ENCODE measurements at regions not wholly inside any gene's neighbourhood (a gene's known extent, or its start where the extent isn't known, plus 50 kb on each side); places are given as distances from the start of the nearest gene placed in this dataset.
A peak's percentile ranks its signal among the peaks of the same experiment; 100 is the strongest.

- no peaks in the 10 kb centered on the region for H3K9me3 ChIP-seq (ENCODE audit: low read length)
- CTCF ChIA-PET (ENCODE audit: low intra/inter-chr PET ratio, low total read pairs), result no interaction called here
- FAIRE-seq, result no peak
- H3K9ac ChIP-seq (ENCODE audit: insufficient read depth, low read depth, low read length), result no peak overlapping the region
- no peak for DNase-seq (ENCODE audit: low spot score)
- no peak overlapping the region for H2AFZ ChIP-seq (ENCODE audit: low read length)
- H3K4me1 ChIP-seq (ENCODE audit: insufficient read depth, low read length), result no peaks in the 10 kb centered on the region
- no peak for ATAC-seq
- no peaks in the 10 kb centered on the region for H3K36me3 ChIP-seq (replicated peaks in 1 of 2; ENCODE audit: control insufficient read depth in 1 of 2, insufficient read depth in 2 of 2, low read length in 2 of 2)
- peaks cover 3 to 43% of the 10 kb centered on the region in 2 experiments for H3K27me3 ChIP-seq (ENCODE audit: control insufficient read depth in 1 of 2, insufficient read depth in 2 of 2, low read length in 2 of 2)
- H3K4me3 ChIP-seq (replicated peaks in 1 of 3; ENCODE audit: insufficient read depth in 1 of 3, low read depth in 2 of 3, low read length in 3 of 3), result no peak overlapping the region
- H3K79me2 ChIP-seq (ENCODE audit: insufficient read depth, low read length), result no peaks in the 10 kb centered on the region
- H3K27ac ChIP-seq (ENCODE audit: extremely low read length, insufficient read depth, low read length), result no peak overlapping the region
- H4K20me1 ChIP-seq (ENCODE audit: insufficient read depth, low read length), result no peaks in the 10 kb centered on the region
- 8% methylated on average over 6 of the region's 6 CpGs for WGBS (ENCODE audit: low lambda C conversion rate)
- POLR2A ChIA-PET, result no interaction called here
- BruUV-seq (replicated peaks), result no TSS peak
- H3K4me2 ChIP-seq (ENCODE audit: low read depth, low read length), result no peak overlapping the region
- in situ Hi-C loops (cut with HindIII; ENCODE audit: extremely low pct_ligation_motif_present, low pct_unique_long_range_greater_than_20kb) (no loop called here), intact Hi-C loops (cut with micrococcal nuclease; ENCODE audit: unreplicated experiment) (no loop called here)
- TF ChIP-seq ZBTB21 (CRISPR knock-in tag; IDR thresholded peaks at IDR 0.05) (peak; percentile 72; the same call in 1 of the 2 replicates), CREB1 (IDR thresholded peaks at IDR 0.05) (0 out of 2 replicates have a peak, but pooled peaks have one; percentile 8), CREB1 (CRISPR knock-in tag; IDR thresholded peaks at IDR 0.05) (no peak), ZNF225 (CRISPR knock-in tag; IDR thresholded peaks at IDR 0.05) (no peak)
Measured at GRCh38 chr3:64441861-64442260, 216.6 kb upstream of the PRICKLE2 start.

GRCh38 chr3:64440498-64440897 lies 215.2 kb upstream of the PRICKLE2 start:
- TF ChIP-seq SMAD1 (CRISPR knock-in tag; IDR thresholded peaks at IDR 0.05; ENCODE audit: borderline replicate concordance, low read depth) (no peak), TCF12 (IDR thresholded peaks at IDR 0.05) (no peak), TCF12 (CRISPR knock-in tag; IDR thresholded peaks at IDR 0.05) (no peak), MXD3 (CRISPR knock-in tag; IDR thresholded peaks at IDR 0.05) (no peak), ARNT (IDR thresholded peaks at IDR 0.05) (no peak)
- Histone ChIP-seq H3K27me3 (ENCODE audit: control insufficient read depth in 1 of 2, insufficient read depth in 2 of 2, low read length in 2 of 2) (peaks cover 3 to 33% of the 10 kb centered on the region in 2 experiments), H3K27ac (ENCODE audit: extremely low read length, insufficient read depth, low read length) (no peak overlapping the region), H2AFZ (ENCODE audit: low read length) (no peak overlapping the region), H3K36me3 (replicated peaks in 1 of 2; ENCODE audit: control insufficient read depth in 1 of 2, insufficient read depth in 2 of 2, low read length in 2 of 2) (no peaks in the 10 kb centered on the region), H3K79me2 (ENCODE audit: insufficient read depth, low read length) (no peaks in the 10 kb centered on the region), H3K9ac (ENCODE audit: insufficient read depth, low read depth, low read length) (no peak overlapping the region), H3K9me3 (ENCODE audit: low read length) (no peaks in the 10 kb centered on the region), H3K4me2 (ENCODE audit: low read depth, low read length) (no peak overlapping the region), H3K4me3 (replicated peaks in 1 of 3; ENCODE audit: insufficient read depth in 1 of 3, low read depth in 2 of 3, low read length in 3 of 3) (no peak overlapping the region), H3K4me1 (ENCODE audit: insufficient read depth, low read length) (no peaks in the 10 kb centered on the region), H4K20me1 (ENCODE audit: insufficient read depth, low read length) (no peaks in the 10 kb centered on the region)
- in situ Hi-C loops (cut with HindIII; ENCODE audit: extremely low pct_ligation_motif_present, low pct_unique_long_range_greater_than_20kb) (no loop called here), intact Hi-C loops (cut with micrococcal nuclease; ENCODE audit: unreplicated experiment) (no loop called here)
- FAIRE-seq, result no peak
- ChIA-PET POLR2A (no interaction called here), CTCF (ENCODE audit: low intra/inter-chr PET ratio, low total read pairs) (no interaction called here)
- ATAC-seq, result no peak
- no peak for DNase-seq (ENCODE audit: low spot score)
- BruUV-seq (replicated peaks), result no TSS peak
- 44% methylated on average over 4 of the region's 4 CpGs for WGBS (ENCODE audit: low lambda C conversion rate)

Data from HepG2 (cell line).